GM23338 (cell line): ENCODE measurements at regions not wholly inside any gene's neighbourhood (a gene's known extent, or its start where the extent isn't known, plus 50 kb on each side); places are given as distances from the start of the nearest gene placed in this dataset.
A peak's percentile ranks its signal among the peaks of the same experiment; 100 is the strongest.

Experiments used
- ATAC-seq: fragments of 200-7000 bp; cut with Tn5 transposase; 3 replicates; pipeline ENCODE4 v1.9.1; 2020
- DNase-seq: peaks from one replicate; pipeline ENCODE4 v3.0.0-alpha.2; 2015; ENCODE audit warnings: low spot score
- H2AFZ ChIP-seq: fragments of 200-600 bp; sonication (generic); 2 replicates; pipeline ENCODE4 v1.8.0; 2016; ENCODE audit warnings: antibody characterized with exemption, mild to moderate bottlenecking, moderate library complexity
- H3F3A ChIP-seq: fragments of 200-600 bp; sonication (generic); replicated peaks from 2 replicates; pipeline ENCODE4 v1.8.0; 2017; ENCODE audit warnings: antibody characterized with exemption, mixed run types, low read depth
- H3K27ac ChIP-seq: fragments of 200-600 bp; sonication (generic); 2 replicates; pipeline ENCODE4 v1.6.1; 2016; ENCODE audit warnings: low read depth
- H3K27me3 ChIP-seq: fragments of 200-600 bp; sonication (generic); 2 replicates; pipeline ENCODE4 v1.8.0; 2016; ENCODE audit warnings: mild to moderate bottlenecking, mixed run types, moderate library complexity; ENCODE audit not compliant: insufficient read depth
- H3K36me3 ChIP-seq: fragments of 200-600 bp; sonication (generic); 2 replicates; pipeline ENCODE4 v1.8.0; 2016; ENCODE audit warnings: mild to moderate bottlenecking; ENCODE audit not compliant: insufficient read depth
- H3K4me1 ChIP-seq: fragments of 200-600 bp; sonication (generic); 2 replicates; pipeline ENCODE4 v1.8.0; 2016; ENCODE audit warnings: mild to moderate bottlenecking, moderate library complexity; ENCODE audit not compliant: insufficient read depth
- H3K4me2 ChIP-seq: fragments of 200-600 bp; sonication (generic); 2 replicates; pipeline ENCODE4 v1.7.1; 2017; ENCODE audit warnings: mixed run types
- H3K4me3 ChIP-seq: fragments of 200-600 bp; sonication (generic); 2 replicates; pipeline ENCODE4 v1.6.1; 2016; ENCODE audit warnings: mixed run types
- H3K79me2 ChIP-seq: fragments of 200-600 bp; sonication (generic); replicated peaks from 2 replicates; pipeline ENCODE4 v1.8.0; 2017; ENCODE audit warnings: mild to moderate bottlenecking; ENCODE audit not compliant: insufficient read depth
- H3K9me2 ChIP-seq: fragments of 200-600 bp; sonication (generic); 2 replicates; pipeline ENCODE4 v1.8.0; 2017; ENCODE audit not compliant: insufficient read depth
- H4K20me1 ChIP-seq: fragments of 200-600 bp; sonication (generic); replicated peaks from 2 replicates; pipeline ENCODE4 v1.8.0; 2017; ENCODE audit warnings: mild to moderate bottlenecking; ENCODE audit not compliant: insufficient read depth
- H3K27ac Mint-ChIP-seq: 2 replicates; pipeline ENCODE4 v1.8.0; 2020; ENCODE audit warnings: inconsistent platforms, mild to moderate bottlenecking, moderate library complexity, mixed read lengths
- H3K27me3 Mint-ChIP-seq: 3 replicates; pipeline ENCODE4 v1.8.0; 2022; ENCODE audit warnings: low read depth, mild to moderate bottlenecking, moderate library complexity, mixed read lengths, inconsistent platforms; ENCODE audit not compliant: insufficient read depth, poor library complexity
- H3K36me3 Mint-ChIP-seq: 3 replicates; pipeline ENCODE4 v1.8.0; 2021; ENCODE audit warnings: low read depth, mild to moderate bottlenecking, inconsistent platforms, moderate library complexity, mixed read lengths
- H3K4me1 Mint-ChIP-seq: 3 replicates; pipeline ENCODE4 v1.8.0; 2020; ENCODE audit warnings: mild to moderate bottlenecking, inconsistent platforms, mixed read lengths
- H3K4me3 Mint-ChIP-seq: 3 replicates; pipeline ENCODE4 v1.8.0; 2021; ENCODE audit warnings: moderate library complexity, mild to moderate bottlenecking, inconsistent platforms, mixed read lengths
- H3K9me3 Mint-ChIP-seq: 3 replicates; pipeline ENCODE4 v1.8.0; 2020; ENCODE audit warnings: moderate library complexity, mild to moderate bottlenecking, inconsistent platforms, mixed read lengths
- CREB1 ChIP-seq: fragments of 250-450 bp; sonication (Bioruptor Pico); IDR thresholded peaks from 2 replicates; pipeline ENCODE4 v1.5.0; 2020; ENCODE audit warnings: low read depth, mild to moderate bottlenecking, moderate library complexity
- EZH2 ChIP-seq: fragments of 200-600 bp; sonication (generic); IDR thresholded peaks from one replicate; pipeline ENCODE4 v1.8.0; 2017; ENCODE audit warnings: antibody characterized with exemption, mild to moderate bottlenecking, low read depth; ENCODE audit not compliant: unreplicated experiment
- EZH2phosphoT487 ChIP-seq: fragments of 200-600 bp; sonication (generic); IDR thresholded peaks from one replicate; pipeline ENCODE4 v1.8.1; 2018; ENCODE audit warnings: antibody characterized with exemption; ENCODE audit not compliant: unreplicated experiment
- JUNB ChIP-seq: IDR thresholded peaks from one replicate; pipeline ENCODE4 v1.6.1; 2016; ENCODE audit warnings: antibody characterized with exemption; ENCODE audit not compliant: unreplicated experiment
- POLR2AphosphoS5 ChIP-seq: IDR thresholded peaks from 2 replicates; pipeline ENCODE4 v1.6.1; 2016; ENCODE audit warnings: antibody characterized with exemption, low read depth
- STAT1 ChIP-seq: IDR thresholded peaks from one replicate; pipeline ENCODE4 v1.6.1; 2016; ENCODE audit warnings: antibody characterized with exemption; ENCODE audit not compliant: unreplicated experiment
- ZNF331 ChIP-seq: fragments of 250-450 bp; sonication (Bioruptor Pico); IDR thresholded peaks from 2 replicates; pipeline ENCODE4 v1.5.0; 2020; ENCODE audit warnings: low read depth, mild to moderate bottlenecking, moderate library complexity
- TF ChIP-seq, protein P1 (sequence below), 2 experiments: fragments of 200-600 bp in 1 of 2; sonication (generic) in 1 of 2; conservative IDR thresholded peaks; 2 replicates each; pipeline versions ENCODE4 v1.5.1 to v1.6.1; 2016 to 2017; ENCODE audit warnings: antibody characterized with exemption in 2 of 2, low read depth in 2 of 2, mild to moderate bottlenecking in 2 of 2, moderate library complexity in 1 of 2
- TF ChIP-seq, protein P2 (sequence below): IDR thresholded peaks from 2 replicates; pipeline ENCODE4 v1.6.1; 2016; ENCODE audit warnings: antibody characterized with exemption

DNA sequence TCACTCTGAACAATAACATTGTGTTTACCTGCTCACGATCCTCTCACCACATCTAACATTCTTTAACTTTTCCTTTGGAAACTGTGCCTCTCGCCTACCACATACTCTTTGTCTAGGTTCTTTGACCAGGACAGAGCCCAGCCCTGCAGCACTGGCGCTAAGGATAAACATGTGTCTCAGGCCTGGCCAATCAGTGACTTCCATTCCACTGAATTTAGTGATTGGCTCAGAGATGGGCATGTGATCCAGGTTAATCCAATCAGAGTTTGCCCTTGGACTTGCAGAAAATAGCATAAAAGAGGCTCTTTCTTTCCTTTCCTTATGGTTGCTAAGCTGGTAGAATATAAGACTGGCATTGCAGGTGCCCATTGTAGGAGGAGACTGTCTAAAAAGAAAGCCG is 605.7 kb downstream of the MATN1 start:
- Histone ChIP-seq H3K4me1 (no peaks in the 10 kb centered on the region), H3F3A (no peaks in the 10 kb centered on the region), H3K79me2 (no peaks in the 10 kb centered on the region), H3K4me2 (no peak overlapping the region), H2AFZ (no peak overlapping the region), H3K36me3 (no peaks in the 10 kb centered on the region), H3K27ac (no peak overlapping the region), H3K27me3 (no peaks in the 10 kb centered on the region), H3K9me2 (peaks cover 4% of the 10 kb centered on the region; the same call in 1 of the 2 replicates), H3K4me3 (no peak overlapping the region), H4K20me1 (no peaks in the 10 kb centered on the region)
- no peak for ATAC-seq
- DNase-seq: no peak
- no peak overlapping the region for H3K4me3 Mint-ChIP-seq
- no peak overlapping the region for H3K27ac Mint-ChIP-seq
- TF ChIP-seq STAT1: no peak
- no peak for TF ChIP-seq JUNB
- no peak for TF ChIP-seq EZH2phosphoT487
- TF ChIP-seq, protein P1, sequence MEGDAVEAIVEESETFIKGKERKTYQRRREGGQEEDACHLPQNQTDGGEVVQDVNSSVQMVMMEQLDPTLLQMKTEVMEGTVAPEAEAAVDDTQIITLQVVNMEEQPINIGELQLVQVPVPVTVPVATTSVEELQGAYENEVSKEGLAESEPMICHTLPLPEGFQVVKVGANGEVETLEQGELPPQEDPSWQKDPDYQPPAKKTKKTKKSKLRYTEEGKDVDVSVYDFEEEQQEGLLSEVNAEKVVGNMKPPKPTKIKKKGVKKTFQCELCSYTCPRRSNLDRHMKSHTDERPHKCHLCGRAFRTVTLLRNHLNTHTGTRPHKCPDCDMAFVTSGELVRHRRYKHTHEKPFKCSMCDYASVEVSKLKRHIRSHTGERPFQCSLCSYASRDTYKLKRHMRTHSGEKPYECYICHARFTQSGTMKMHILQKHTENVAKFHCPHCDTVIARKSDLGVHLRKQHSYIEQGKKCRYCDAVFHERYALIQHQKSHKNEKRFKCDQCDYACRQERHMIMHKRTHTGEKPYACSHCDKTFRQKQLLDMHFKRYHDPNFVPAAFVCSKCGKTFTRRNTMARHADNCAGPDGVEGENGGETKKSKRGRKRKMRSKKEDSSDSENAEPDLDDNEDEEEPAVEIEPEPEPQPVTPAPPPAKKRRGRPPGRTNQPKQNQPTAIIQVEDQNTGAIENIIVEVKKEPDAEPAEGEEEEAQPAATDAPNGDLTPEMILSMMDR (conservative IDR thresholded peaks at IDR 0.05; ENCODE audit: low read depth in 2 of 2): no peak
- TF ChIP-seq CREB1 (CRISPR knock-in tag): no peak
- TF ChIP-seq EZH2: no peak
- TF ChIP-seq, protein P2, sequence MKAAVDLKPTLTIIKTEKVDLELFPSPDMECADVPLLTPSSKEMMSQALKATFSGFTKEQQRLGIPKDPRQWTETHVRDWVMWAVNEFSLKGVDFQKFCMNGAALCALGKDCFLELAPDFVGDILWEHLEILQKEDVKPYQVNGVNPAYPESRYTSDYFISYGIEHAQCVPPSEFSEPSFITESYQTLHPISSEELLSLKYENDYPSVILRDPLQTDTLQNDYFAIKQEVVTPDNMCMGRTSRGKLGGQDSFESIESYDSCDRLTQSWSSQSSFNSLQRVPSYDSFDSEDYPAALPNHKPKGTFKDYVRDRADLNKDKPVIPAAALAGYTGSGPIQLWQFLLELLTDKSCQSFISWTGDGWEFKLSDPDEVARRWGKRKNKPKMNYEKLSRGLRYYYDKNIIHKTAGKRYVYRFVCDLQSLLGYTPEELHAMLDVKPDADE: no peak
- TF ChIP-seq ZNF331 (CRISPR knock-in tag): no peak
- no peak for TF ChIP-seq POLR2AphosphoS5
- no peaks in the 10 kb centered on the region for H3K36me3 Mint-ChIP-seq
- no peaks in the 10 kb centered on the region for H3K4me1 Mint-ChIP-seq
- H3K27me3 Mint-ChIP-seq: peaks cover 3% of the 10 kb centered on the region
- H3K9me3 Mint-ChIP-seq: no peaks in the 10 kb centered on the region; the same call in 1 of the 3 replicates

DNA sequence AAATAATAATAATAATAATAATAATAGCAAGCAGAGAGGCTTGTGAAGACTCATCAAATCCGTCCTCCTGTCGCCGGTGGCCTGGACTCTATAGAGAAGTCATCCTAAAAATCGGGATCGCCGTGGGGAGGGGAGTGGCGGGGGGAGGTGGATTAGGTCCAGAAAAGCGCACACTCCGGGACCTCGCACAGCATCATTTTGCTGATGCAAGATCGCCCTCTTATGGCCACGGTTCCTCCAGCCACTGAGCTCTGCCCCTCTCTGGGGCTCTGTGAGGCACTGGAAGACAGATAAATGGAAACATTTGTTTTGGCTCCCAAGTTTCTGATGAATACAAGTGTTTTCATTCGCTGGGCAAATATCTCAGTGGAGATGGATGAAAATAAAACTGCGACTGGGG is 612.0 kb downstream of the MATN1 start:
- peak; percentile 99 for ATAC-seq
- Histone ChIP-seq H3K4me1 (no peaks in the 10 kb centered on the region; the same call in 1 of the 2 replicates), H4K20me1 (no peaks in the 10 kb centered on the region), H3K4me3 (no peak overlapping the region), H3K27ac (no peak overlapping the region), H3F3A (no peaks in the 10 kb centered on the region), H2AFZ (peak overlapping the region; percentile 83; the same call in 1 of the 2 replicates), H3K27me3 (no peaks in the 10 kb centered on the region), H3K36me3 (no peaks in the 10 kb centered on the region), H3K9me2 (no peaks in the 10 kb centered on the region), H3K4me2 (no peak overlapping the region), H3K79me2 (no peaks in the 10 kb centered on the region)
- Mint-ChIP-seq H3K4me3 (no peak overlapping the region), H3K27ac (no peak overlapping the region; the same call in 1 of the 2 replicates), H3K27me3 (peaks cover 4% of the 10 kb centered on the region), H3K4me1 (peaks cover 3% of the 10 kb centered on the region; the same call in 1 of the 3 replicates), H3K9me3 (no peaks in the 10 kb centered on the region; the same call in 2 of the 3 replicates), H3K36me3 (no peaks in the 10 kb centered on the region)
- no peak for TF ChIP-seq ZNF331 (CRISPR knock-in tag)
- TF ChIP-seq, protein P2: no peak
- TF ChIP-seq, protein P1 (conservative IDR thresholded peaks at IDR 0.05; ENCODE audit: low read depth in 2 of 2): peak; percentile 72 to 86
- TF ChIP-seq STAT1: no peak
- no peak for TF ChIP-seq EZH2phosphoT487
- TF ChIP-seq JUNB: no peak
- no peak for TF ChIP-seq POLR2AphosphoS5
- DNase-seq: peak; percentile 82
